ENCODE measurements at regions not wholly inside any gene's neighbourhood (a gene's known extent, or its start where the extent isn't known, plus 50 kb on each side); places are given as distances from the start of the nearest gene placed in this dataset.

DNA sequence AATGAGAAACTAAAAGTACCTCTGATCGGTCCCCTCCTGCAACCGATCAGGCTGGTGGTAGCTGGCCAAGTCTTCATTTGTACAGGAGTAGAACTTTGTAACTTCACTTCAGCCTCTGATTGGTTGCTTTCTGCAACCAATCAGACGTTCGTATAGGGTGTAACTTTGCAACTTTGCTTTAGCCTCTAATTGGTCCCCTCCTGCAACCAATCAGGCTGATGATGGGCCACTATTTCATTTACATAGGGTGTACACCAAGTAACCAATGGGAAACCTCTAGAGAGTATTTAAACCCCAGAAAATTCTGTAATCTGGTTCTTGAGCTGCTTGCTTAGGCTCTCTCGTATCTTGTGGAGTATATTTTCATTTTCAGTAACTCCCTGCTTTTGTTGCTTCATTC lies 445.5 kb downstream of the MED10 start:
- H3K4me2 ChIP-seq (ENCODE audit: insufficient read depth, low read length) = no peak overlapping the region
- H3K4me3 ChIP-seq (replicated peaks in 1 of 3; ENCODE audit: insufficient read depth in 1 of 3, low read depth in 1 of 3, low read length in 3 of 3) = no peak overlapping the region
- TF ChIP-seq POLR2A (IDR thresholded peaks at IDR 0.05; ENCODE audit: low read depth, low read length) = no peak
- no peak for TF ChIP-seq POLR2AphosphoS5 (IDR thresholded peaks at IDR 0.05; ENCODE audit: insufficient read depth, low read depth, low read length)
- TF ChIP-seq, protein P1, sequence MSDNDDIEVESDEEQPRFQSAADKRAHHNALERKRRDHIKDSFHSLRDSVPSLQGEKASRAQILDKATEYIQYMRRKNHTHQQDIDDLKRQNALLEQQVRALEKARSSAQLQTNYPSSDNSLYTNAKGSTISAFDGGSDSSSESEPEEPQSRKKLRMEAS (IDR thresholded peaks at IDR 0.05; ENCODE audit: insufficient read depth, insufficient read length) = no peak
- no peak for TF ChIP-seq FOS (IDR thresholded peaks at IDR 0.05; ENCODE audit: borderline replicate concordance, insufficient read depth, low read length)
- no peak for TF ChIP-seq MYC (IDR thresholded peaks at IDR 0.05; ENCODE audit: low read depth, low read length)
- TF ChIP-seq, protein P2, sequence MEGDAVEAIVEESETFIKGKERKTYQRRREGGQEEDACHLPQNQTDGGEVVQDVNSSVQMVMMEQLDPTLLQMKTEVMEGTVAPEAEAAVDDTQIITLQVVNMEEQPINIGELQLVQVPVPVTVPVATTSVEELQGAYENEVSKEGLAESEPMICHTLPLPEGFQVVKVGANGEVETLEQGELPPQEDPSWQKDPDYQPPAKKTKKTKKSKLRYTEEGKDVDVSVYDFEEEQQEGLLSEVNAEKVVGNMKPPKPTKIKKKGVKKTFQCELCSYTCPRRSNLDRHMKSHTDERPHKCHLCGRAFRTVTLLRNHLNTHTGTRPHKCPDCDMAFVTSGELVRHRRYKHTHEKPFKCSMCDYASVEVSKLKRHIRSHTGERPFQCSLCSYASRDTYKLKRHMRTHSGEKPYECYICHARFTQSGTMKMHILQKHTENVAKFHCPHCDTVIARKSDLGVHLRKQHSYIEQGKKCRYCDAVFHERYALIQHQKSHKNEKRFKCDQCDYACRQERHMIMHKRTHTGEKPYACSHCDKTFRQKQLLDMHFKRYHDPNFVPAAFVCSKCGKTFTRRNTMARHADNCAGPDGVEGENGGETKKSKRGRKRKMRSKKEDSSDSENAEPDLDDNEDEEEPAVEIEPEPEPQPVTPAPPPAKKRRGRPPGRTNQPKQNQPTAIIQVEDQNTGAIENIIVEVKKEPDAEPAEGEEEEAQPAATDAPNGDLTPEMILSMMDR (IDR thresholded peaks at IDR 0.05; ENCODE audit: extremely low read depth in 1 of 2, insufficient read depth in 1 of 2, low read depth in 1 of 2, low read length in 2 of 2) = no peak
- no peak for TF ChIP-seq GATA2 (IDR thresholded peaks at IDR 0.05; ENCODE audit: insufficient read depth, insufficient read length, low read depth, low read length)
- H3K27ac ChIP-seq (ENCODE audit: insufficient read depth, low read depth, low read length) = no peak overlapping the region
- no peaks in the 10 kb centered on the region for H3K79me2 ChIP-seq (ENCODE audit: control insufficient read depth, insufficient read depth, low read length)
- H3K9me1 ChIP-seq (replicated peaks; ENCODE audit: control insufficient read depth, extremely low read depth, insufficient read depth, low read length) = no peaks in the 10 kb centered on the region
- no peaks in the 10 kb centered on the region for H3K27me3 ChIP-seq (ENCODE audit: control insufficient read depth in 2 of 2, insufficient read depth in 2 of 2, low read length in 2 of 2)
- H2AFZ ChIP-seq (ENCODE audit: low read depth, low read length) = no peak overlapping the region
- CTCF ChIA-PET = no interaction called here
- no peak overlapping the region for H3K9ac ChIP-seq (replicated peaks; ENCODE audit: extremely low read depth, insufficient read depth, low read length)
- peaks cover 6% of the 10 kb centered on the region for H3K9me3 ChIP-seq (replicated peaks; ENCODE audit: control insufficient read depth, insufficient read depth, low read length)
- POLR2A ChIA-PET = no interaction called here
- dilution Hi-C loops (cut with MboI; ENCODE audit: extremely low pct_ligation_motif_present, low sequenced_read_pairs) = no loop called here
- H4K20me1 ChIP-seq (replicated peaks; ENCODE audit: control insufficient read depth, extremely low read depth, insufficient read depth, low read length) = no peaks in the 10 kb centered on the region
- FAIRE-seq (no peak), DNase-seq (ENCODE audit: low read depth, low spot score) (no peak)
- H3K36me3 ChIP-seq (ENCODE audit: control insufficient read depth in 2 of 2, extremely low read depth in 1 of 2, insufficient read depth in 2 of 2, low read length in 2 of 2) = no peaks in the 10 kb centered on the region
- intact Hi-C loops (cut with micrococcal nuclease) = no loop called here
- BruUV-seq (replicated peaks) = no TSS peak
- no peaks in the 10 kb centered on the region for H3K4me1 ChIP-seq (ENCODE audit: control insufficient read depth, extremely low read depth, insufficient read depth, low read length)

DNA sequence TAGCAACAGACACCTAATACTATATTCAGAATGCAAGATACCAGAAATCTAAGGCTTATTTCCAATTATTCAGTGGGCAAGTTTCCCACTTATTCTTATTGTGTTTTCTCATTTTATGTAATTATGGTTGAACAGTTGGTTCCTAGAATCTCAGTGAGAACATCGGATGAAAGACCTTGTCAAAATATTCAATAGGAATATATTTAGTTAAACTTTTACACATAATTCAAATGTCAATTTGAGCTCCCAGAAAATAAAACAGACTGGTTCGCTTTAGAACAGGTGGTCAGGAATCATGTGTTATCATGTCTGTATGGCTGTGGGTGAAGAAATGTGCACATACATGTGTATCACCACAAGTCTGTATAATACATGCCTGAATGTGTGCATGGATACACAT lies 447.8 kb downstream of the MED10 start:
- TF ChIP-seq GATA2 (IDR thresholded peaks at IDR 0.05; ENCODE audit: insufficient read depth, insufficient read length, low read depth, low read length) (no peak), FOS (IDR thresholded peaks at IDR 0.05; ENCODE audit: borderline replicate concordance, insufficient read depth, low read length) (no peak), EZH2 (IDR thresholded peaks at IDR 0.05; ENCODE audit: borderline replicate concordance, low read depth, low read length, severe bottlenecking) (no peak), POLR2AphosphoS5 (IDR thresholded peaks at IDR 0.05; ENCODE audit: insufficient read depth, low read depth, low read length) (no peak), POLR2A (IDR thresholded peaks at IDR 0.05; ENCODE audit: low read depth, low read length) (no peak), JUN (IDR thresholded peaks at IDR 0.05; ENCODE audit: borderline replicate concordance, insufficient read depth, insufficient read length, low read depth) (no peak), MYC (IDR thresholded peaks at IDR 0.05; ENCODE audit: low read depth, low read length) (no peak)
- TF ChIP-seq, protein P2 (IDR thresholded peaks at IDR 0.05; ENCODE audit: extremely low read depth in 1 of 2, insufficient read depth in 1 of 2, low read depth in 1 of 2, low read length in 2 of 2) = no peak
- TF ChIP-seq, protein P1 (IDR thresholded peaks at IDR 0.05; ENCODE audit: insufficient read depth, insufficient read length) = no peak
- Histone ChIP-seq H4K20me1 (replicated peaks; ENCODE audit: control insufficient read depth, extremely low read depth, insufficient read depth, low read length) (no peaks in the 10 kb centered on the region), H3K27ac (ENCODE audit: insufficient read depth, low read depth, low read length) (no peak overlapping the region), H3K9me3 (replicated peaks; ENCODE audit: control insufficient read depth, insufficient read depth, low read length) (peaks cover 6% of the 10 kb centered on the region), H3K9me1 (replicated peaks; ENCODE audit: control insufficient read depth, extremely low read depth, insufficient read depth, low read length) (no peaks in the 10 kb centered on the region), H3K4me3 (replicated peaks in 1 of 3; ENCODE audit: insufficient read depth in 1 of 3, low read depth in 1 of 3, low read length in 3 of 3) (no peak overlapping the region), H3K9ac (replicated peaks; ENCODE audit: extremely low read depth, insufficient read depth, low read length) (no peak overlapping the region), H2AFZ (ENCODE audit: low read depth, low read length) (no peak overlapping the region), H3K36me3 (ENCODE audit: control insufficient read depth in 2 of 2, extremely low read depth in 1 of 2, insufficient read depth in 2 of 2, low read length in 2 of 2) (no peaks in the 10 kb centered on the region), H3K4me1 (ENCODE audit: control insufficient read depth, extremely low read depth, insufficient read depth, low read length) (no peaks in the 10 kb centered on the region), H3K4me2 (ENCODE audit: insufficient read depth, low read length) (no peak overlapping the region), H3K27me3 (ENCODE audit: control insufficient read depth in 2 of 2, insufficient read depth in 2 of 2, low read length in 2 of 2) (no peaks in the 10 kb centered on the region), H3K79me2 (ENCODE audit: control insufficient read depth, insufficient read depth, low read length) (no peaks in the 10 kb centered on the region)
- ChIA-PET POLR2A (no interaction called here), CTCF (no interaction called here)
- intact Hi-C loops (cut with micrococcal nuclease) (no loop called here), dilution Hi-C loops (cut with MboI; ENCODE audit: extremely low pct_ligation_motif_present, low sequenced_read_pairs) (no loop called here)
- no peak for FAIRE-seq
- DNase-seq (ENCODE audit: low read depth, low spot score) = no peak
- BruUV-seq (replicated peaks) = no TSS peak
